Choroid plexus epithelial cell (primary cell): ENCODE measurements at regions not wholly inside any gene's neighbourhood (a gene's known extent, or its start where the extent isn't known, plus 50 kb on each side); places are given as distances from the start of the nearest gene placed in this dataset.

ENCODE experiments used
- DNase-seq: peaks from one replicate; pipeline ENCODE4 v3.0.0-alpha.2; 2010; ENCODE audit warnings: low read depth
- H3K4me3 ChIP-seq: 2 replicates; pipeline ENCODE4 v1.5.1; 2011; ENCODE audit warnings: low read depth, mild to moderate bottlenecking, control low read depth, low read length, moderate library complexity
- CTCF ChIP-seq: conservative IDR thresholded peaks from 2 replicates; pipeline ENCODE4 v1.5.1; 2011; ENCODE audit warnings: low read depth, mild to moderate bottlenecking, control low read depth, inconsistent platforms, low read length, moderate library complexity

- DNase-seq = no peak
- no peak overlapping the region for H3K4me3 ChIP-seq
- no peak for TF ChIP-seq CTCF
Measured at GRCh38 chr10:131014271-131014670, 297.2 kb downstream of the TCERG1L start.

GRCh38 chr10:131015271-131015670, 296.2 kb downstream of the TCERG1L start:
- no peak for TF ChIP-seq CTCF
- H3K4me3 ChIP-seq = no peak overlapping the region
- no peak for DNase-seq

- TF ChIP-seq CTCF = no peak
- DNase-seq = no peak
- no peak overlapping the region for H3K4me3 ChIP-seq
Measured at GRCh38 chr10:131016556-131016955, 295.0 kb downstream of the TCERG1L start.

GRCh38 chr10:131017566-131018285, 293.8 kb downstream of the TCERG1L start:
- no peak overlapping the region for H3K4me3 ChIP-seq
- no peak for DNase-seq
- TF ChIP-seq CTCF = no peak

- DNase-seq = no peak
- no peak for TF ChIP-seq CTCF
- no peak overlapping the region for H3K4me3 ChIP-seq
Measured at GRCh38 chr10:131018886-131019500, 292.5 kb downstream of the TCERG1L start.

GRCh38 chr10:131019696-131020095, 291.8 kb downstream of the TCERG1L start:
- no peak for DNase-seq
- no peak for TF ChIP-seq CTCF

GRCh38 chr10:131020775-131021174, 290.7 kb downstream of the TCERG1L start:
- DNase-seq = no peak
- H3K4me3 ChIP-seq = no peak overlapping the region
- TF ChIP-seq CTCF = no peak

More at GRCh38 chr10:131019696-131020095, 291.8 kb downstream of the TCERG1L start:
- no peak overlapping the region for H3K4me3 ChIP-seq
